Neuronal stem cell (in vitro differentiated cells): ENCODE measurements at regions not wholly inside any gene's neighbourhood (a gene's known extent, or its start where the extent isn't known, plus 50 kb on each side); places are given as distances from the start of the nearest gene placed in this dataset.
"Not testable (repeated sequence)": the region's sequence is repeated elsewhere in the genome, so short reads cannot be mapped to it uniquely, and the experiment has no call there.

Source experiments
- DNase-seq: peaks from one replicate; pipeline ENCODE4 v3.0.0-alpha.2; 2013; ENCODE audit warnings: low spot score
- H2AFZ ChIP-seq: one replicate; pipeline ENCODE4 v1.6.1; 2013; ENCODE audit warnings: mild to moderate bottlenecking, low read length, inconsistent platforms
- H2AK5ac ChIP-seq: 2 replicates; pipeline ENCODE4 v1.6.1; 2013; ENCODE audit warnings: low read depth, mild to moderate bottlenecking, inconsistent platforms, low read length, moderate library complexity, mixed read lengths
- H2BK120ac ChIP-seq: 2 replicates; pipeline ENCODE4 v1.6.1; 2013; ENCODE audit warnings: low read depth, mild to moderate bottlenecking, inconsistent platforms, low read length, moderate library complexity, mixed read lengths
- H2BK12ac ChIP-seq: one replicate; pipeline ENCODE4 v1.6.1; 2013; ENCODE audit warnings: low read length, inconsistent platforms
- H2BK15ac ChIP-seq: 2 replicates; pipeline ENCODE4 v1.6.1; 2013; ENCODE audit warnings: mild to moderate bottlenecking, low read length, inconsistent platforms, mixed read lengths
- H2BK5ac ChIP-seq: one replicate; pipeline ENCODE4 v1.6.1; 2013; ENCODE audit warnings: inconsistent platforms, mild to moderate bottlenecking, low read length, moderate library complexity
- H3K14ac ChIP-seq: one replicate; pipeline ENCODE4 v1.6.1; 2013; ENCODE audit warnings: low read length, inconsistent platforms
- H3K18ac ChIP-seq: 2 replicates; pipeline ENCODE4 v1.6.1; 2013; ENCODE audit warnings: low read length, inconsistent platforms
- H3K23ac ChIP-seq: 2 replicates; pipeline ENCODE4 v1.6.1; 2013; ENCODE audit warnings: low read depth, mild to moderate bottlenecking, mixed read lengths, low read length, inconsistent platforms; ENCODE audit not compliant: poor library complexity
- H3K27ac ChIP-seq: replicated peaks from 3 replicates; pipeline ENCODE4 v1.5.1; 2013; ENCODE audit warnings: low read length, inconsistent platforms
- H3K27me3 ChIP-seq, 3 experiments: 2 replicates each; pipeline ENCODE4 v1.6.1; 2013; ENCODE audit warnings: low read length in 3 of 3, mild to moderate bottlenecking in 2 of 3, inconsistent platforms in 1 of 3, low read depth in 1 of 3, mixed read lengths in 1 of 3, moderate library complexity in 1 of 3; ENCODE audit not compliant: control insufficient read depth in 3 of 3, insufficient read depth in 3 of 3
- H3K36me3 ChIP-seq, 2 donors: replicated peaks in 1 of 2; 2 replicates each; pipeline ENCODE4 v1.6.1; 2013; ENCODE audit warnings: low read length in 2 of 2; ENCODE audit not compliant: control insufficient read depth in 2 of 2, insufficient read depth in 2 of 2
- H3K4ac ChIP-seq: 2 replicates; pipeline ENCODE4 v1.6.1; 2013; ENCODE audit warnings: inconsistent platforms, mild to moderate bottlenecking, low read length, moderate library complexity
- H3K4me1 ChIP-seq, 2 donors: 1 replicate in 1 of 2; 2 replicates in 1 of 2; pipeline ENCODE4 v1.6.1; 2013; ENCODE audit warnings: low read length in 2 of 2, low read depth in 1 of 2; ENCODE audit not compliant: control insufficient read depth in 2 of 2, insufficient read depth in 1 of 2
- H3K4me2 ChIP-seq: one replicate; pipeline ENCODE4 v1.6.1; 2013; ENCODE audit warnings: mild to moderate bottlenecking, low read length, inconsistent platforms; ENCODE audit not compliant: insufficient read depth, poor library complexity, severe bottlenecking
- H3K4me3 ChIP-seq, 2 donors: 2 replicates each; pipeline ENCODE4 v1.5.1; 2013; ENCODE audit warnings: low read length in 2 of 2, mild to moderate bottlenecking in 2 of 2, inconsistent platforms in 1 of 2, moderate library complexity in 1 of 2
- H3K79me1 ChIP-seq: one replicate; pipeline ENCODE4 v1.6.1; 2013; ENCODE audit warnings: low read depth, mild to moderate bottlenecking, inconsistent platforms, low read length, moderate library complexity
- H3K9ac ChIP-seq: one replicate; pipeline ENCODE4 v1.6.1; 2013; ENCODE audit warnings: mild to moderate bottlenecking, low read depth, low read length, inconsistent platforms; ENCODE audit not compliant: poor library complexity
- H3K9me3 ChIP-seq, 2 donors: replicated peaks in 1 of 2; 2 replicates each; pipeline versions ENCODE3 to v1.6.1; 2013; ENCODE audit warnings: low read length in 2 of 2, mild to moderate bottlenecking in 2 of 2, inconsistent platforms in 1 of 2, low read depth in 1 of 2, mixed read lengths in 1 of 2, moderate library complexity in 1 of 2; ENCODE audit not compliant: control insufficient read depth in 2 of 2, insufficient read depth in 1 of 2
- H4K8ac ChIP-seq: one replicate; pipeline ENCODE4 v1.6.1; 2013; ENCODE audit warnings: low read depth, mild to moderate bottlenecking, inconsistent platforms, low read length, moderate library complexity
- H4K91ac ChIP-seq: one replicate; pipeline ENCODE4 v1.6.1; 2013; ENCODE audit warnings: low read length, low read depth, mild to moderate bottlenecking, inconsistent platforms; ENCODE audit not compliant: poor library complexity
- WGBS, 2 donors: extraction: QIAGEN DNeasy Blood & Tissue Kit; methylation state at CpG; one replicate each; pipeline ENCODE4 v1.1.7; 2013; ENCODE audit warnings: missing lambda C conversion rate in 2 of 2, mixed read lengths in 1 of 2; ENCODE audit not compliant: insufficient read length in 2 of 2, insufficient replicate concordance in 1 of 2; ENCODE audit errors: extremely low coverage in 2 of 2; 5-methylcytosine and 5-hydroxymethylcytosine counted together

DNA sequence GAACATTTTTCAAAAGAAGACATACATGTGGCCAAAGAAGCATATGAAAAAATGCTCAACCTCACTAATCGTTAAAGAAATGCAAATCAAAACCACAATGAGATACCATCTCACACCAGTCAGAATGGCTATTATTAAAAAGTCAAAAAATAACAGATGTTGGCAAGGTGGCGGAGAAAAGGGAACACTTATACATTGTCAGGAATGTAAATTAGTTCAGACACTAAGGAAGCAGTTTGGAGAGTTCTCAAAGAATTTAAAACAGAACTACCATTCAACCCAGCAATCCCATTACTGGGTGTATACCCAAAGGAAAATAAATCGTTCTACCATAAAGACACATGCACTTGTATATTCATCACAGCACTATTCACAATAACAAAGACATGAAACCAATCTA is 106.9 kb downstream of the APTX start:
- not testable (repeated sequence) for H3K4me3 ChIP-seq, H4K91ac ChIP-seq, H3K14ac ChIP-seq, H2AK5ac ChIP-seq, H3K4ac ChIP-seq, H4K8ac ChIP-seq, H3K9ac ChIP-seq, H3K27me3 ChIP-seq, H3K4me1 ChIP-seq, H3K4me2 ChIP-seq, H2BK12ac ChIP-seq, H3K18ac ChIP-seq, H3K27ac ChIP-seq, H2AFZ ChIP-seq, H3K36me3 ChIP-seq, H2BK120ac ChIP-seq, DNase-seq, H3K79me1 ChIP-seq, H3K23ac ChIP-seq, H2BK5ac ChIP-seq, H2BK15ac ChIP-seq, H3K9me3 ChIP-seq
- no CpG with 5 or more reads among the region's 3 CpGs for WGBS, 2 donors

DNA sequence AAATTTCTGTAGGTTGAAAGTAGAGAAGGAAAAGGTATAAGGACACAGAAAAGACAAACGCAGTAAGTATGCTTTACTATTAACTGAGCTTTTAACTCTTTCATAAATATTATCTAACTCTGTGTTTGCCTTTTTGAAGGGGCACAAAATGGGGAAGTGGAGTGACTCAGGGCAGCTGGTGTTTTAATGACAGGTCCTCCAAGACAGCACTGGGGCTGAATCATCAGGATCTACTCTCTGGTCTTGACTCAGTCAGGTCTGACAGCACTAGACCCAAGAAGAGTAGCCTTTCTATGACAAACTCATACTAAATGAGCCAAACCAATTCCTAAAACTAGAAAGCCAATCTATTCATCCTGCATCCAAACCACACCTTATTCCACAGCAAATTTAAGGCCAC is 102.2 kb downstream of the APTX start:
- no peak overlapping the region for H3K27ac ChIP-seq
- H3K36me3 ChIP-seq: no peaks in the 10 kb centered on the region
- H3K4me2 ChIP-seq: no peak overlapping the region
- H3K27me3 ChIP-seq: no peaks in the 10 kb centered on the region
- no peak overlapping the region for H3K9ac ChIP-seq
- no peak overlapping the region for H3K4ac ChIP-seq
- no peak overlapping the region for H3K14ac ChIP-seq
- no peaks in the 10 kb centered on the region for H3K9me3 ChIP-seq
- H2BK5ac ChIP-seq: no peak overlapping the region
- H2BK15ac ChIP-seq: no peak overlapping the region
- DNase-seq: no peak
- no peak overlapping the region for H2BK12ac ChIP-seq
- H4K91ac ChIP-seq: no peak overlapping the region
- no peak overlapping the region for H2AFZ ChIP-seq
- H3K79me1 ChIP-seq: no peaks in the 10 kb centered on the region
- peaks cover 0 to 1% of the 10 kb centered on the region in 2 donors for H3K4me1 ChIP-seq
- no peak overlapping the region for H3K23ac ChIP-seq
- no peak overlapping the region for H2BK120ac ChIP-seq
- no peak overlapping the region for H4K8ac ChIP-seq
- H3K18ac ChIP-seq: no peak overlapping the region
- no peak overlapping the region for H3K4me3 ChIP-seq
- no peak overlapping the region for H2AK5ac ChIP-seq
- no CpG with 5 or more reads among the region's 1 CpG for WGBS, 2 donors

DNA sequence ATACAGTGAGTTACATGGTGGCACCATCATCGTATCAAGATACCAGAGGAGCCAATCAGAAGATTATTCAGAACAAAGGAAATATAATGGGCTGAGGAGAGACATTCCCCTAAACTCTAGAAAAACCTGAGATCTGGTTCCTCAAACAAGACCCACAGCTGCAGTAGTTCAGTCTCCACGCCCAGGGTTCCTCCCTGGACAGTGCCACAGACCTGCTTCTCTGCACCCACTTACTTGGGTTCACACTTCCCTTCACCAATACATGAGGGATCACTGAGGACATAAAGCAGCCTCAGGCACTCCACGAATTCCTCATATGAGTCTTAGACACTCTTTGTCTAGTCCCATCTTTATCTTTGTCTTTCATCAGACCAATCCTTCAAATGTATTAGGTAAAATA is 101.7 kb downstream of the APTX start:
- Histone ChIP-seq H3K9me3 (no peaks in the 10 kb centered on the region), H3K4me1 (peaks cover 0 to 1% of the 10 kb centered on the region in 2 donors), H3K27ac (no peak overlapping the region), H2BK120ac (no peak overlapping the region), H3K36me3 (no peaks in the 10 kb centered on the region), H2BK5ac (no peak overlapping the region), H3K18ac (no peak overlapping the region), H4K91ac (no peak overlapping the region), H3K23ac (no peak overlapping the region), H2BK12ac (no peak overlapping the region), H3K4me3 (no peak overlapping the region), H3K79me1 (no peaks in the 10 kb centered on the region), H2AK5ac (no peak overlapping the region), H3K9ac (no peak overlapping the region), H3K4ac (no peak overlapping the region), H3K14ac (no peak overlapping the region), H2AFZ (no peak overlapping the region), H2BK15ac (no peak overlapping the region), H3K27me3 (no peaks in the 10 kb centered on the region), H4K8ac (no peak overlapping the region), H3K4me2 (no peak overlapping the region)
- no CpG with 5 or more reads among the region's 3 CpGs for WGBS, 2 donors
- no peak for DNase-seq

GRCh38 chr9:32906213-32906612 is 95.2 kb downstream of the APTX start:
- Histone ChIP-seq H3K18ac (no peak overlapping the region), H2AFZ (no peak overlapping the region), H2BK15ac (no peak overlapping the region), H3K36me3 (no peaks in the 10 kb centered on the region), H3K9ac (no peak overlapping the region), H3K27me3 (no peaks in the 10 kb centered on the region), H3K4me3 (no peak overlapping the region), H3K14ac (no peak overlapping the region), H3K4ac (no peak overlapping the region), H4K8ac (no peak overlapping the region), H4K91ac (no peak overlapping the region), H3K23ac (no peak overlapping the region), H2BK120ac (no peak overlapping the region), H2BK12ac (no peak overlapping the region), H3K4me1 (peaks cover 0 to 1% of the 10 kb centered on the region in 2 donors), H2BK5ac (no peak overlapping the region), H3K4me2 (no peak overlapping the region), H3K9me3 (no peaks in the 10 kb centered on the region), H2AK5ac (no peak overlapping the region), H3K27ac (no peak overlapping the region), H3K79me1 (no peaks in the 10 kb centered on the region)
- no peak for DNase-seq
- no CpG with 5 or more reads among the region's 7 CpGs for WGBS, 2 donors
